HG02678 (cell line): ENCODE measurements at regions not wholly inside any gene's neighbourhood (a gene's known extent, or its start where the extent isn't known, plus 50 kb on each side); places are given as distances from the start of the nearest gene placed in this dataset.
"Not testable (repeated sequence)": the region's sequence is repeated elsewhere in the genome, so short reads cannot be mapped to it uniquely, and the experiment has no call there.

ENCODE experiments used
- ATAC-seq: cut with Tn5 transposase; IDR thresholded peaks from one replicate; pipeline ENCODE4 v1.9.1; 2021; ENCODE audit warnings: mild to moderate bottlenecking, moderate library complexity; ENCODE audit not compliant: unreplicated experiment

DNA sequence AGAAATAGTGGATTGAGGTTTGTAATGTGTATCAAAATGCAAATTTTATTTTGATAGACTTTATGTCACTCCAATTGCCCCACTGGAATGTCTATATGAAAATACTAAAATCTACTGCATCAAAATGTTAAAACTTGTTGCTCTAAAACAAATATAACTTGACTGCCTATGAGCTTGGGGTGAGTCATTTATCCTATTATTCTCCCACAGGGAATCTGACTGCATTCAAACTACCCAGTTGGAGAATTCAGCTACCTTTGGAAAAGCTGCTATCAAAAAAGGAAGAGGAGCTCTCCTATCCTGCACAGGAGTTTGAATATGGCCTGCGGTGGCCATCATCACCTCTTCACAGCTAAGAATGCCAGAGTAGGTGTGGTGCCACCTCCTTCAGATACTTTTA, 173.1 kb downstream of the KLHL28 start:
- ATAC-seq = no peak

DNA sequence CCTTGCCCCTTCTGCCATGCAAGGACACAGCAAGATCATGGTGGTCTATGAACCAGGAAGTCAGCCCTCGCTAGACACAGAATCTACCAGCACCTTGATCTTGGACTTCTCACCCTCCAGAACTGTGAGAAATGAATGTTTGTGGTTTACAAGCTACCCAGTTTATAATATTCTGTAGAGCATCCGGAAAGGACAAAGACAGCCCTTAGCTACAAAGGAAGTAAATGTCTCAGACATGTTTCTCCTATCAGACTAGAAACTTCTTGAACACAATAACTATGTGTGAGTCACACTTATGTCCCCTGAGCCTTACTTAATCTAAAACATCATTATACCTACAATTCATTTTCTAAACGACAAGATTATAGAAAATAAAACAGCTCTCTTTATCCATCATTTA, 176.7 kb downstream of the KLHL28 start:
- ATAC-seq = no peak

DNA sequence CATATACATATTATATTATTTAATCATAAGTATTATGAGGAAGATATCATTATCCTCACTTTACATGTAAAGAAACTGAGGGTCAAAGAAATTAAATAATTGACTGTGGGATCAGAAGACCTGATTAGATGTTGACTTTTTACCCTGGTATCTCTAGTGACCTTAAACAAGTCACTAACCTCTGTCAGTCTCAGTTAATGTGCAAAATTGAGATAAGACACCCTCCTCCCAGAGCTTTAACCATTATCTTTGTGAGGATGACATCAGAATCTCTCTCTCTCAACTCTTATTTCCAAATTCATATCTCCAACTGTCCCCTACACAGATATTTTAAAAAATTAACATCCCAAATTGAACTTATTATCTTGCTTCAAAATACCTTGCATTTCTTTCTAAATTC, 177.8 kb downstream of the KLHL28 start:
- ATAC-seq = no peak

DNA sequence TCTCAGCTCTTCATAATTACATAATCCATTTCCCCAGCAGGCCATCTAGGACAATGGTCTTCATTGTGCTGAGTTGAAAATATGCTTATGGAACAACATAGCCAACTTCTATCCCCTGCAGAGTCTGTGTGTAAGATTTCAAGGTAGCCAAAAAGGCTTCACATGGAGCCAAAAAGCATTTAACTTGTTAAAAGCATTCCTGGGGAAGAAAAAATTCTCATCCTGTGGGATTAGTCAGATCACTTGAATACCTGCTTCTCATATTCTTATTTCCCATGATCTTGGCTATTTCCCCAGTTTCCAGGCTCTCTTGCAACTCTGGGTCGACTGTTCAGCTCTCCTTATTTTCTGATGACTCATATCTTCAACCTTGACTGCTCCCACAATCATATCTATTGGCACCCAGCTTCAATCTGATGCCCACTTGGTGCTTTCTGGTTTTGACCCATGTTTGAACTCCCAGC, 178.9 kb downstream of the KLHL28 start:
- ATAC-seq = no peak

DNA sequence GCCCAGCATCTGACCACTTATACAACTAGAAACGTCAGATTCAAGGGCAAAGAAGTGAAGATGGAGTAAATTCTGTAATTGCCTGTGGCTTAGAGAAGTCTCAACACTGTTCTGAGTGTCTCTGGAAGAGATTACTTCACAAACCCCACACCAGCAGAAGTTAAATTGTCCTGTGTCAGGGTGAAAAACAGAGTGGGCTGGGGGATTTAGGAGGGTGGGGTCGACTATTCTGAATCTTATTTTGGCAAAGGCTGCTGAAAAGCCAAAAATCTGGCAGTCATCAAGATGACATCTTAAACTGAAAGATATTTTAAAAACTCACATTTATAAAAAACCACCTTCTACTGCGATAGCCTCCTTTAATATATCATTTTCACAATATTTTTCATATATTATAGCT, 180.8 kb downstream of the KLHL28 start:
- ATAC-seq = no peak

DNA sequence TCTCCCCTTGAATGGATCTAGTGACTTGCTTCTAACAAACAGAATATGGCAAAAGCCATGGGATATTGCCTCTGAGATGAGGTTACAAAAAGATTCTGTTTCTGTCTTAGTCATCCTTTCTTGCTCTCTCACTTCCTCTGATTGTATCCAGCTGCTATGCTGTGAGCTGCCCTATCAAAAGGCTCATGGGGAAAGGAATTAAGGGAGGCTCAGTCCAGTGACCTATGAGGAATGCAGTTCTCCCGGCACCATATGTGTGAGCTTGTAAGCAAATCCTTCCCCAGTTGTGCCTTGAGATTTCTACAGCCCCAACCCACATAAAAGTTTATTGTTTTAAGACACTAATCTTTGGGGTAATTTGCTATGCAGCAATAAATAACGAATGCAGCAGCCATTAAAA, 183.1 kb downstream of the KLHL28 start:
- ATAC-seq = no peak

DNA sequence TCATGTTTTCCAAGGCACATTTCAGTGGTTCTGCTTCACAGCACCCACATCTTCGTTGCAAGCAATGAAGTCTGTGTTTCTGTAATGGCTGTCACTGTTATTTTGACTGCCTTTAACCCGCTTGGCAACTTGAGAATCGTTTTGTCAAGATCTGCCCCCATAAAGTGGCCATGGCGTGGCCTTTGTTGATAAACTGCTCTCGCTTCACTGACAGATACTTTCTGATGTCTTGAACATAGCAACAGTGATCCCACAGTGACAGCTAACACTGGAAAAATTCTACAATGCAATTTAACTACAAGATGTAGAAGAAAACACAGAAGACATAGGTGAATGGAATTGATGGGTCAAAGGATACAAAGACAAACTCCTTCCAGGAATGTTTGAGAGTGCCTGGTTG, 184.2 kb downstream of the KLHL28 start:
- ATAC-seq = no peak

DNA sequence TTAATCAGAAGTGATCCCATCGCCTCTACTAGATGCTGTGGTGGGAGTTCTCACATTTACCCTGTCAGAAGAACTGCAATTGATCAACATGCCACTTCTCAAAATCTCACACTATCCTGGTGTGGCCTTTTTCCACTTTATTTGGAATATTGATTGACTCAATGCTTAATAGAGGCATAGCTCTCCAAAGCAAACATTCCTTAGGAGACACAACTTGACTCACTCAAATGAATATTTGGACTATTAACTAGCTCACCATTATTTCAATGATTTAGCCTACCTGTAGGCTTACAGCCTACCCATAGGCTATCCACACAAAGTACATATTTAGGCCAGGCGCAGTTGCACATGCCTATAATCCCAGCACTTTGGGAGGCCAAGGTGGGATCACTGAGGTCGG, 186.5 kb downstream of the KLHL28 start:
- ATAC-seq = no peak

DNA sequence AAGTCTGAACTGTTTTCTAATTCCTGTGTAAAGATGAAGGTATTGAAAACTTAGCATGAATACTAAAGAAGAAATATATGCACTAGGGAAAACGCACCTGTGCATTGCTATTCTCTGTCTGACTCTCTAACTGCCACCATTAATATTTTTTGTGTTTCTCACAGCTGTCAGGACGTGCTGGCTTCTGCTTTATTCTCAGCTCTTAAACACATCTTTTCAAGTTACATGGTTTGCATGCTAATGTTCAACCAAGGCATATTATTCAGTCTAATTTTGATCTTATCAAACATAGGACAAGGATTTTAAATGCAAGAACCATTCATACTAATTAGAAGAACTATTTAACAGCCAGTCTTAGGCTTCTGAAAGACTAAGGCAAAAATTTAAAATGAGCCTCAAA, 187.4 kb downstream of the KLHL28 start:
- no peak for ATAC-seq

DNA sequence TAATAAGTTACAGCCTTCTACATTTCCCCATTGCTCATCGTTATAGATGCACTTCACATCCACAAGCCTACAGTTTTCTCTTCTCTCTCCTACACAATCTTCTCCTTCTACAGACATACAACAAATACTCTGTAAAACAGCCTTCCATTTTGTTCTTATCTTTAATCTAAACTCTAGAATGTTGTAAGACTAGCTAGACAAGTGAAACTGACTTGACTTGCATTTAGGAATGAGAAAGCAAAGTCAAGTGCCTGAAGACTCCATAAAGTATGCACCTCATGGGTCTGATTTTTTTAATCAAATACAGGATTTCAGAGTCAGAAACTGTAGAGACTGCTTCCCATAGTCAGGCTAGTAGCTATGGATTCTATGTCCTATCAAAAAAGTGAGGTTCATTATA, 190.3 kb downstream of the KLHL28 start:
- ATAC-seq = no peak

DNA sequence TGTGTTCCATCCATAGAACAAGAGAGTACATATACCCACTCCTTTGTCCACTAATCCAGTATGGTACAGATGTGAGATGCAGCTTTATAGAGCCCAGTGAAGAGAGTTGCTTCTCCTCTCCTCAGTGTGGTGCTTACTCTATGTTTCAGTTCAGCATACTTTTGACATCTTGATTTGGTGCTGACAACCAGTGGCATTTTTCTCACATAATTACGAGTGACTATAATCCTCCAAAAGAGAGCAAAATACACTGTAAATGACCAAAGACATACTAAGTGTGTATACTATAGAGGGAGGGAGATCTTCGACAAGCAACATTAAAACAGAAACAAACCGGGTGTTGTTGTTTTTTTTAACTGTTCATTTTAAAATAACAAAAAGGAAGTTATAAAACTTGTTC, 191.5 kb downstream of the KLHL28 start:
- ATAC-seq = no peak

DNA sequence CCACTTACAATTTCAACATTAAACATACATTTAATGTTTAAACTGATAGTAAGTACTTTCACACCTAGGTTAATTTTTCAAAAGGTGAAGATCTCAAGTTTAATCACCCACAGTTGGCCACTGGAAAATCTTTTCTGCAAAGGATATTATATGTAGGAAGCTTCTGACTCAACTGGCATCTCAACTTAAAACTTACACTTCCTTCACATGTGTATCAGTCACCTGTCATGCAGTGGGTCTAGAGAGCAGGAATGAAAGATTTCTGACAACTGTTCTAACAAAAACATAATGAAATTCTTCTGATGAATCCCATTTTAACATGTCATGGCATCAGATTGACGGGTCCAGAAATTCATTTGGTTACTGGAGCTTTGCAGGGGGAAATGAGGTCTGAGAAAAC, 192.8 kb downstream of the KLHL28 start:
- no peak for ATAC-seq

DNA sequence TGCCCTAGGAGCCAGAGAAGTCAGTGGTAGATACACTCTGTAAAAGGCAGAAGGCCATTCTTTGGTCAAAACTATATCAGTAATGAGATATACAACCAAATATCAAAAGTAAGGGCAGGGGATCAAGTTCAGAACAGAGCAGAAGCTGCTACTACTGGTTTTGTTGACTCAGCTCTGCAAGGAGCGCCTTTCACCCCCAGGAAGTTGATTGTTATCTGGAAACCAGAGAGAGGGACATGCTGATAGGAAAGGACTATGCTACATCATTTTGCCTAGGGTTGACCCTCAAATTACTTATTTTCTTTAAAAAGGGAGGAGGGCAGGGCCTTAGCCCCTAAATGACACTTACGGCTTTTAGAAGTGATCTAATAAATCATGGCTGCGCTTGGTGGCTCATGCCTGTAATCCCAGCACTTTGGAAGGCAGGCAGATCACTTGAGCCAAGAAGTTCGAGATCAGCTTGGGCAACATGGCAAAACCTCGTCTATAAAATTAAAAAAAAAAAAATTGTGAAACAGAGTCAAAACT, 194.0 kb downstream of the KLHL28 start:
- no peak for ATAC-seq

DNA sequence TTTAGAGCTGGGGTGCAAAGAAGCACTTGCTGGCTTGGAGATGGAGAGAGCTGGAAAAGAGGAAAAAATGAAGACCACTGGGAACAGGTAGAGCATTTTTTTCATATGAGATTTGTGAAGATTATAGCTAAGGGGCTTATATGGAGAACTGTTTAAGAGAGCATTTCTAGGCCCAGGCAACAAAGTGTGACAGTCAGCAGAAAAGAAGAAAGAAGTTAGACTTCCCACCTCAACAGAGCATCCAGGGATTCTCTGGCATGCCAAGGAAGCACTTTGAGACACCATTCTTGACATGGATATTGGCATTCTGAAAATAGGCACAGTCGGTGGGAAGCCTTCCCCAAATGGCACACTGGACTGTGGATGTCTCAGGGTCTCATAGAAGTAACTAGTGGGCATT, 195.5 kb downstream of the KLHL28 start:
- no peak for ATAC-seq

DNA sequence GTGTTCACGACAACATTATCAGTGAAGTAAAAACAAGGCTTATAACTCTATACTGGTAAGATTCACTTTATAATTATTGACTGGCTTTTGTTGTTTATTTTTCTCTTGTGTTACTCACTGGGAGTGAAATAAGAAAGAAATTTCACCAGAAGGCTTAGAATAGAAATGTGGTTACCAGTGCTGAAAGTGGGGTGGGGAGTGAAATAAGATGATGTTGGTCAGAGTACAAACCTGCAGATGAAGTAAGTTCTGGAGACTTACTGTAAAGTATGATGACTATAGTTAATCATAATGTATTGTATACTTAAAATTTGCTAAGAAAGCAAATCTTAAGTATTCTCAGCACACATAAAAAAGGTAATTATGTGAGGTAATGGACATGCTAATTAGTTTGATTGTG, 198.4 kb downstream of the KLHL28 start:
- ATAC-seq = no peak

DNA sequence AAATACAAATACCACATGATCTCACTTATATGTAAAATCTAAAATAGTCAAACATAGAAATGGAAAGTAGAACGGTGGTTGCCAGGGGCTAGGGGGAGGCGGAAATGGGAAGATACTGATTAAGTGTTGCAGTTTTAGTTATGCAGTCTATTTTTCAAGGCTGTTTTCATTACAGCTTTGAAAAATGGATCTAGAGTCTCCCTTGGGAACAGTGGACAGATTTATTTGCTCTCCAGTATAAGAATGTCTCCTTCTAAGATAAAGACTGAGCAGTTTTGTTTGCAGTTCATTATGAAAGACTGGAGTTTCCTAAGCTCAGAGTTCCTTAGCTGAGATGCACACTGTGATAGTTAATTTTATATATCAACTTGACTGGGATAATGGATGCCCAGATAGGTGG, 202.5 kb downstream of the KLHL28 start:
- ATAC-seq = no peak

DNA sequence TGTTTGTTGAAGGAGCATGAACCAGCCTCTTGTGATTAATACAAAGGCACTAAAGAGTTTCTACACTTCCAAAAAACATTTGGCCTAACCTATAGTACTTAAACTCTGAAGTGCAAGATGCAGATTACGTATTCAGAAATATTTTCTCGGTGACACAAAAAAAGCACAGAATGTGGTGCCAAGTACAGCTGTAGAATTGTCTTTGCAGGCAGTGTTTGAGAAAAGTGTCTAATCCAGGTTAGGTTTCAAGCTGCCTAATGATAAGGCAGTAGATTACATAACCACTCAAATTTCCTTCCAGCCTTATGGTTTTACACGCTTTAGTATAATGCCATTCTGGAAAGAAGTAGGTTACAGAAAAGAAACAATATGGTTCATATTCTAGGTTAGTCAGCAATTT, 205.2 kb downstream of the KLHL28 start:
- ATAC-seq = no peak

DNA sequence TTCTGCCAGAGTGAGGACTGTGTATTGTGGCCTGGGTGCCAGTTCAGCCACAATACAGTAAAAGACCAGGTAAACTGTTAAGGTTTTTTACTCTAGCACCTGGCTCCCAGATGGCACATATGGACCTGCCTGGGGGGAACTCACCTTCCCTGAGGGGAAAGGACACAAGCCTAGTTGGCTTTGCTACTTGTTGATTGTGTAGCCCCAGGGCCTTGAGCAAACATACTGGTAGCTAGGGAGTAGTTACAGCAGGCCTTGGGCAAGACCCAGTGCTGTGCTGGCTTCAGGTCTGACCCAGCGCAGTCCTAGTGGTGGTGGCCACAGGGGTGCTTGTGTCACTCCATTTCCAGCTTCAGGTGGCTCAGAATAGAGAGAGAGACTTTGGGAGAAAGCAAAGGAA, 216.4 kb downstream of the KLHL28 start:
- ATAC-seq = no peak

DNA sequence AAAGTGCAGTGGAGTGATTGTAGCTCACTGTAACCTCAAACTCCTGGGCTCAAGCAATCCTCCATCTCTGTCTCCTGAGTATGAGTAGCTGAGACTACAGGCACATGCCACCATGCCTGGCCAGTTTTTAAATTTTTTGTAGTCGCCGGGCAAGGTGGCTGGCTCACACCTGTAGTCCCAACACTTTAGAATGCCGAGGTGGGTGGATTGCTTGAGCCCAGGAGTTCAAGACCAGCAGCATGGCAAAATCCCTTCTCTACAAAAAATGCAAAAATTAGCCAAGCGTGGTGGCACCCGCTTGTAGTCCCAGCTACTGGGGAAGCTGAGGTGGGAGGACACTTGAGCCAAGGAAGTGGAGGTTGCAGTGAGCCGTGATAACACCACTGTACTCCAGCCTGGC, 219.5 kb downstream of the KLHL28 start:
- no peak for ATAC-seq

DNA sequence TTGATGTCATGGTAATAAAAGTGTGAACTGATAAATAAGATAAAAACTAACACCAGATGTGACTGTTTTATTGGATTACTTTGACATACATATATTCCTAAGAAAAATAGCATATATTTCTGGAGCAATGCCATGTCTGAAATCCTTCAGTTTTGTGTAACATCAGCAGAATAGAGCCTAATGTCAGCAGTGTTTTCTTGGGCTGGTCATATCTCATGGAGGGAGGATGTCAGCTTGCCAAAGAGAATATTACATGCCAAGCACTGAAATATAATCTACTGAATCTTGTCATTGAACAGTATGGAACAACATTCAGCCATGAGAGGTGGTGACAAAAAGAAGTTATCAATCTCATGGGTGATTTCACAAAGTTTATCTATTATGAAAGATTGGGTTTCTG, 220.3 kb downstream of the KLHL28 start:
- no peak for ATAC-seq

DNA sequence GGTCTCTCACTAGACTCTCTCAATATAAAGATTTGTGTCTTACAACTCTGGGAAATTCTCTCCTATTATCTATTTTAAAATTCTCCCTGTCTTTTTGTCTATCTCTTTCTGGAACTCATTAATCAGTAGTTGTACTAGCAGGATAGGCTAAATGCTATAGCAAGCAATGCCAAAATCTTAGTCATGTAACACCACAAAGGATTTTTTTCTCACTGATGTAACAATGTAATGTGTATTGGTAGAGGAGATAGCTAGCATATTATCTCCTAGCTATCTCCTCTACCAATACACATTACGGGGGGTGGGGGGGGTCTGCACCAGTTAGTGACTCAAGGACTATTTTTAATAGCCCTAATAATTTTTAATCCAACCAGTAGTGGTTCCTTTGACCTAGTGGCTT, 225.4 kb downstream of the KLHL28 start:
- no peak for ATAC-seq

DNA sequence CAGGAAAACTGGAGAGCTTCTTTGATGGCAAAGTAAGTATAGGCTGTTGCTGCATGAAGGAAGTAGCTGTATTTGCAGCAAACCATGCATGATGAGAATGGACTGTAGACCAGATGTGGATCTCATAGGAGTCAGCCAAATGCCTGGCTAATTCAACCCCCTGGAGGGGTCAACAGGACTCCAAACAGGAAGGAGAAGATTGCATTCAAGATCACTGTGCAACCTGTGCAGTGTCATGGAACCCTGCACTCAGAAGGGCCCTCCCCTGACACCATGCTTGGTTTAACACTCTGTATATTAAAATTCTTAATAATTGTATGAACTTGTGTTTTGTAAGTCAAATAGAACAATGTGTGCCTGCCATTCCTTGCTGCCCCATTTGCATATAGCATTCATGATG, 225.1 kb upstream of the FSCB start:
- ATAC-seq = no peak

DNA sequence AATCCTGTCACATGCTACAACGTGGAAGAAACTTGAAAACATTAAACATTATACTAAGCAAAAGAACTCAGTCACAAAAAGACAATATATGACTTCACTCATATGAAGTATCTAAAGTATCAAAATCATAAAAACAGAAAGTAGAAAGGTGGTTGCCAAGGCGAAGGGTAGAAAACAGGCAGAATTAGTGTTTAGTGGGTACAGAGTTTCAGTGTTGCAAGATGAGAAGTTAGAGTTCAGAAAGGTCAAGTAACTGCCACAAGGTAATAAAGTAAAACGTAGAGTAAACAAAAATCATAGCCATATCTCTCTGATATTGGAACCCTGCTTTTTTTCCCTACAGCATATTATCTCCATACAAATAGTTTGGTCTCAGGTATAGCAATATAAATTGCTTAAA, 223.8 kb upstream of the FSCB start:
- no peak for ATAC-seq

DNA sequence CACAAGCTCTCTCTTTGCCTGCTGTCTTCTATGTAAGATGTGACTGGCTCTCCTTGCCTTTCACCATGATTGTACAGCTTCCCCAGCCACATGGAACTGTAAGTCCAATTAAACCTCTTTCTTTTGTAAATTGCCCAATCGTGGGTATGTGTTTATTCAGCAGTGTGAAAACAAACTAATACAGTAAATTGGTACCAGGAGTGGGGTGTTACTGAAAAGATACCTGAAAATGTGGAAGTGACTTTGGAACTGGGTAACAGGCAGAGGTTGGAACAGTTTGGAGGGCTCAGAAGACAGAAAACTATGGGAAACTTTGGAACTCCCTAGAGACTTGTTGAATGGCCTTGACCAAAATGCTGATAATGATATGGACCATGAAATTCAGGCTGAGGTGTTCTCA, 214.3 kb upstream of the FSCB start:
- ATAC-seq = not testable (repeated sequence)
